HEK293 (cell line): ENCODE measurements at regions not wholly inside any gene's neighbourhood (a gene's known extent, or its start where the extent isn't known, plus 50 kb on each side); places are given as distances from the start of the nearest gene placed in this dataset.
"Not testable (repeated sequence)": the region's sequence is repeated elsewhere in the genome, so short reads cannot be mapped to it uniquely, and the experiment has no call there.

Experiments
- CTCF ChIA-PET: fragments of 350-600 bp; formaldehyde crosslinking; extraction: SDS; loops from one replicate; lab custom pipeline; 2021; ENCODE audit warnings: antibody characterized with exemption; lab: Yijun Ruan, JAX
- POLR2A ChIA-PET: fragments of 300-600 bp; formaldehyde crosslinking; extraction: SDS; loops from one replicate; lab custom pipeline; 2020; ENCODE audit warnings: antibody characterized with exemption, inconsistent platforms; lab: Yijun Ruan, JAX
- H3K27ac ChIP-seq: fragments of 200-500 bp; sonication (Bioruptor generic); 2 replicates; pipeline ENCODE4 v1.5.1; 2014; ENCODE audit warnings: low read depth, low read length, control low read depth, inconsistent platforms; ENCODE audit errors: extremely low read depth
- H3K36me3 ChIP-seq, 2 experiments: fragments of 200-500 bp in 1 of 2; sonication (Bioruptor generic) in 1 of 2; 1 replicate in 1 of 2; 2 replicates in 1 of 2; pipeline ENCODE4 v1.5.1; 2014 to 2017; ENCODE audit warnings: inconsistent platforms in 2 of 2, low read length in 2 of 2; ENCODE audit not compliant: control insufficient read depth in 2 of 2, insufficient read depth in 1 of 2
- H3K4me1 ChIP-seq: fragments of 200-500 bp; sonication (Bioruptor generic); 2 replicates; pipeline ENCODE4 v1.5.1; 2014; ENCODE audit warnings: mild to moderate bottlenecking, low read length, inconsistent platforms; ENCODE audit not compliant: control insufficient read depth, insufficient read depth
- H3K4me3 ChIP-seq: 2 replicates; pipeline ENCODE4 v1.5.1; 2011; ENCODE audit warnings: low read depth, mild to moderate bottlenecking, control low read depth, low read length, moderate library complexity
- H3K9me3 ChIP-seq: fragments of 200-500 bp; sonication (Bioruptor generic); 2 replicates; pipeline ENCODE4 v1.5.1; 2014; ENCODE audit warnings: low read depth, low read length, inconsistent platforms; ENCODE audit not compliant: control insufficient read depth, insufficient read depth
- HOXC10 ChIP-seq: sonication (generic); formaldehyde crosslinking; IDR thresholded peaks from 2 replicates; pipeline ENCODE4 v1.8.1; 2023; ENCODE audit warnings: mild to moderate bottlenecking, missing genetic modification reagents
- HOXD13 ChIP-seq: sonication (generic); formaldehyde crosslinking; IDR thresholded peaks from 2 replicates; pipeline ENCODE4 v1.8.0; 2022; ENCODE audit warnings: missing genetic modification reagents, borderline replicate concordance
- KLF1 ChIP-seq: fragments of 450-650 bp; formaldehyde crosslinking; IDR thresholded peaks from 2 replicates; pipeline ENCODE4 v1.5.1; 2016; ENCODE audit warnings: missing biosample characterization, missing genetic modification characterization
- PBX3 ChIP-seq: sonication (generic); formaldehyde crosslinking; IDR thresholded peaks from 2 replicates; pipeline ENCODE4 v1.8.1; 2022; ENCODE audit warnings: mild to moderate bottlenecking, moderate library complexity, missing genetic modification reagents
- SP3 ChIP-seq: fragments of 450-650 bp; formaldehyde crosslinking; IDR thresholded peaks from 2 replicates; pipeline ENCODE4 v1.5.1; 2016; ENCODE audit warnings: missing biosample characterization, missing genetic modification characterization
- ZBTB6 ChIP-seq: fragments of 450-650 bp; formaldehyde crosslinking; IDR thresholded peaks from 2 replicates; pipeline ENCODE4 v1.5.1; 2017; ENCODE audit warnings: missing biosample characterization, missing genetic modification characterization
- ZBTB7A ChIP-seq: fragments of 450-650 bp; formaldehyde crosslinking; IDR thresholded peaks from 2 replicates; pipeline ENCODE4 v1.5.1; 2016; ENCODE audit warnings: low read depth, missing biosample characterization, missing genetic modification characterization
- ZFP37 ChIP-seq: fragments of 450-650 bp; formaldehyde crosslinking; IDR thresholded peaks from 2 replicates; pipeline ENCODE4 v1.5.1; 2016; ENCODE audit warnings: missing biosample characterization, missing genetic modification characterization
- ZNF155 ChIP-seq: fragments of 450-650 bp; formaldehyde crosslinking; IDR thresholded peaks from 2 replicates; pipeline ENCODE4 v1.5.1; 2016; ENCODE audit warnings: missing biosample characterization, missing genetic modification characterization
- ZNF311 ChIP-seq: fragments of 450-650 bp; formaldehyde crosslinking; IDR thresholded peaks from 2 replicates; pipeline ENCODE4 v1.5.1; 2017; ENCODE audit warnings: missing biosample characterization, missing genetic modification characterization, borderline replicate concordance
- ZNF37A ChIP-seq: fragments of 450-650 bp; IDR thresholded peaks from 2 replicates; pipeline ENCODE4 v1.5.1; 2018; ENCODE audit warnings: missing biosample characterization, missing genetic modification characterization
- ZNF548 ChIP-seq: fragments of 450-650 bp; formaldehyde crosslinking; IDR thresholded peaks from 2 replicates; pipeline ENCODE4 v1.5.1; 2016; ENCODE audit warnings: missing biosample characterization, missing genetic modification characterization
- ZNF560 ChIP-seq: fragments of 450-650 bp; formaldehyde crosslinking; IDR thresholded peaks from 2 replicates; pipeline ENCODE4 v1.5.1; 2017; ENCODE audit warnings: missing biosample characterization, missing genetic modification characterization, borderline replicate concordance
- ZNF621 ChIP-seq: fragments of 450-650 bp; formaldehyde crosslinking; IDR thresholded peaks from 2 replicates; pipeline ENCODE4 v1.5.1; 2017; ENCODE audit warnings: missing biosample characterization, missing genetic modification characterization
- ZNF677 ChIP-seq: fragments of 450-650 bp; IDR thresholded peaks from 2 replicates; pipeline ENCODE4 v1.5.0; 2018; ENCODE audit warnings: missing biosample characterization, mild to moderate bottlenecking, missing genetic modification characterization, moderate library complexity
- ZNF692 ChIP-seq: fragments of 450-650 bp; formaldehyde crosslinking; IDR thresholded peaks from 2 replicates; pipeline ENCODE4 v1.5.1; 2016; ENCODE audit warnings: missing biosample characterization, missing genetic modification characterization
- ZNF843 ChIP-seq: fragments of 450-650 bp; formaldehyde crosslinking; IDR thresholded peaks from 2 replicates; pipeline ENCODE4 v1.5.1; 2016; ENCODE audit warnings: missing biosample characterization, missing genetic modification characterization
- TF ChIP-seq, protein P1 (sequence below): fragments of 450-650 bp; formaldehyde crosslinking; IDR thresholded peaks from 2 replicates; pipeline ENCODE4 v1.5.1; 2016; ENCODE audit warnings: missing biosample characterization, missing genetic modification characterization, low read depth

DNA sequence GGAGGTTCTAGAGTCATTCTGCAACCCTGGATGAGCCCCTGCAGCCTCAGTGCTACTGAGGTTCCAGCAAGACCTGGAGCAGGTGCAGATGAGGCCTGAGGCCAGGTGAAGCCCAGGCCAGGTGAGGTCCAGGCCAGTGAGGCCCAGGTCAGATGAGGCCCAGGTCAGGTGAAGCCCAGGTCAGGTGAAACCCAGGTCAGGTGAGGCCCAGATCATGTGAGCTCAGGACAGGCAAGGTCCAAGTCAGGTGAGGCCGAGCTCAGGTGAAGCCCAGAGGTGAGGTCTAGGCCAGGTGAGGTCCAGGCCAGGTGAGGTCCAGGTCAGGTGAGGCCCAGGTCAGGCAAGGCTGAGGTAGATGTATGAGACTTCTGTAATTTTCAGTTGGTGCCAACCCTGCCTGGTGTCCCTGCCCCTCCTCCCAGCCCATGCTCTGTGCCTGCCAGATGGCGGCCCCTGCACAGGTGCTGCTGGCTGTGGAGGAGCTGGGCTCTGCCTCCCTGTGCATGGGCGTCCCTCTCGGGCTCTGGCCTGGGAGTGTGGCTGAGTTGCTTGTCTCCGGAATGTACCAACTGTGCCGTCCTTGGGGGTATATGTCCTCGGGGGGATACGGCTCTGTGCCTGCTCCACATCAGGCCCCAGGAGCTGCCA lies 388.5 kb downstream of the TMEM121 start:
- POLR2A ChIA-PET, result no interaction called here
- CTCF ChIA-PET, result no interaction called here
- H3K36me3 ChIP-seq, result no peaks in the 10 kb centered on the region
- TF ChIP-seq ZNF37A (tag by site-specific recombination) (no peak), HOXD13 (CRISPR knock-in tag) (no peak), ZNF311 (tag by site-specific recombination) (no peak), ZNF843 (tag by site-specific recombination) (no peak)
- H3K9me3 ChIP-seq, result no peaks in the 10 kb centered on the region
- no peak overlapping the region for H3K4me3 ChIP-seq
- H3K27ac ChIP-seq, result no peak overlapping the region
- H3K4me1 ChIP-seq, result no peaks in the 10 kb centered on the region

- POLR2A ChIA-PET, H3K9me3 ChIP-seq, H3K36me3 ChIP-seq, H3K4me1 ChIP-seq, H3K27ac ChIP-seq, CTCF ChIA-PET, H3K4me3 ChIP-seq: not testable (repeated sequence)
Observed at GRCh38 chr14:105915546-105915945, 389.2 kb downstream of the TMEM121 start.

- H3K36me3 ChIP-seq, H3K4me1 ChIP-seq, CTCF ChIA-PET, H3K27ac ChIP-seq, H3K9me3 ChIP-seq, POLR2A ChIA-PET, H3K4me3 ChIP-seq: not testable (repeated sequence)
Observed at GRCh38 chr14:105917136-105917932, 391.0 kb downstream of the TMEM121 start.

GRCh38 chr14:105917933-105918436 lies 391.6 kb downstream of the TMEM121 start:
- POLR2A ChIA-PET, result no interaction called here
- Histone ChIP-seq H3K9me3 (no peaks in the 10 kb centered on the region), H3K36me3 (no peaks in the 10 kb centered on the region), H3K4me1 (no peaks in the 10 kb centered on the region), H3K4me3 (no peak overlapping the region), H3K27ac (no peak overlapping the region)
- TF ChIP-seq ZFP37 (tag by site-specific recombination) (no peak), PBX3 (CRISPR knock-in tag) (no peak), HOXC10 (CRISPR knock-in tag) (no peak), ZNF155 (tag by site-specific recombination) (no peak), KLF1 (tag by site-specific recombination) (no peak), ZNF692 (tag by site-specific recombination) (no peak), ZNF621 (tag by site-specific recombination) (no peak), ZNF677 (tag by site-specific recombination) (no peak), ZNF548 (no peak), ZBTB6 (tag by site-specific recombination) (no peak), ZBTB7A (tag by site-specific recombination) (no peak), ZNF843 (tag by site-specific recombination) (no peak), SP3 (tag by site-specific recombination) (no peak), ZNF560 (tag by site-specific recombination) (no peak)
- TF ChIP-seq, protein P1, sequence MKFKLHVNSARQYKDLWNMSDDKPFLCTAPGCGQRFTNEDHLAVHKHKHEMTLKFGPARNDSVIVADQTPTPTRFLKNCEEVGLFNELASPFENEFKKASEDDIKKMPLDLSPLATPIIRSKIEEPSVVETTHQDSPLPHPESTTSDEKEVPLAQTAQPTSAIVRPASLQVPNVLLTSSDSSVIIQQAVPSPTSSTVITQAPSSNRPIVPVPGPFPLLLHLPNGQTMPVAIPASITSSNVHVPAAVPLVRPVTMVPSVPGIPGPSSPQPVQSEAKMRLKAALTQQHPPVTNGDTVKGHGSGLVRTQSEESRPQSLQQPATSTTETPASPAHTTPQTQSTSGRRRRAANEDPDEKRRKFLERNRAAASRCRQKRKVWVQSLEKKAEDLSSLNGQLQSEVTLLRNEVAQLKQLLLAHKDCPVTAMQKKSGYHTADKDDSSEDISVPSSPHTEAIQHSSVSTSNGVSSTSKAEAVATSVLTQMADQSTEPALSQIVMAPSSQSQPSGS, result no peak
- CTCF ChIA-PET, result no interaction called here
